Neural crest cell (in vitro differentiated cells): ENCODE measurements at regions not wholly inside any gene's neighbourhood (a gene's known extent, or its start where the extent isn't known, plus 50 kb on each side); places are given as distances from the start of the nearest gene placed in this dataset.

Experiments used
- DNase-seq: peaks from one replicate; pipeline ENCODE4 v3.0.0; 2021; ENCODE audit warnings: low read depth, mixed read lengths, low spot score
- H3K27ac Mint-ChIP-seq: one replicate; pipeline ENCODE4 v1.8.0; 2021; ENCODE audit warnings: mild to moderate bottlenecking, mixed read lengths; ENCODE audit not compliant: unreplicated experiment
- H3K27me3 Mint-ChIP-seq: 2 replicates; pipeline ENCODE4 v1.8.0; 2021; ENCODE audit warnings: low read depth, mild to moderate bottlenecking, mixed read lengths
- H3K36me3 Mint-ChIP-seq: 2 replicates; pipeline ENCODE4 v1.8.0; 2021; ENCODE audit warnings: low read depth, mild to moderate bottlenecking, mixed read lengths
- H3K4me1 Mint-ChIP-seq: 2 replicates; pipeline ENCODE4 v1.8.0; 2021; ENCODE audit warnings: mixed read lengths
- H3K4me3 Mint-ChIP-seq: one replicate; pipeline ENCODE4 v1.8.0; 2021; ENCODE audit warnings: mild to moderate bottlenecking, mixed read lengths
- H3K9me3 Mint-ChIP-seq: 2 replicates; pipeline ENCODE4 v1.8.0; 2021; ENCODE audit warnings: mixed read lengths
- CTCF ChIP-seq: fragments of 200-600 bp; sonication (generic); conservative IDR thresholded peaks from 2 replicates; pipeline ENCODE4 v1.5.0; 2021; ENCODE audit warnings: antibody characterized with exemption, mild to moderate bottlenecking

GRCh38 chr13:73388586-73388985, 329.8 kb downstream of the KLF5 start:
- DNase-seq = no peak
- Mint-ChIP-seq H3K4me1 (no peaks in the 10 kb centered on the region), H3K36me3 (no peaks in the 10 kb centered on the region), H3K9me3 (peaks cover 10% of the 10 kb centered on the region), H3K4me3 (no peak overlapping the region), H3K27ac (no peak overlapping the region), H3K27me3 (no peaks in the 10 kb centered on the region)
- no peak for TF ChIP-seq CTCF

GRCh38 chr13:73387318-73387717, 328.5 kb downstream of the KLF5 start:
- H3K27ac Mint-ChIP-seq = no peak overlapping the region
- H3K36me3 Mint-ChIP-seq = no peaks in the 10 kb centered on the region
- H3K27me3 Mint-ChIP-seq = no peaks in the 10 kb centered on the region
- TF ChIP-seq CTCF = no peak
- peaks cover 10% of the 10 kb centered on the region for H3K9me3 Mint-ChIP-seq
- no peaks in the 10 kb centered on the region for H3K4me1 Mint-ChIP-seq
- H3K4me3 Mint-ChIP-seq = no peak overlapping the region
- no peak for DNase-seq

GRCh38 chr13:73385848-73386247, 327.0 kb downstream of the KLF5 start:
- no peak for DNase-seq
- Mint-ChIP-seq H3K27me3 (peaks cover 3% of the 10 kb centered on the region), H3K4me1 (no peaks in the 10 kb centered on the region), H3K9me3 (peaks cover 6% of the 10 kb centered on the region), H3K36me3 (no peaks in the 10 kb centered on the region), H3K27ac (no peak overlapping the region), H3K4me3 (no peak overlapping the region)
- TF ChIP-seq CTCF = no peak

- no peak for TF ChIP-seq CTCF
- no peak overlapping the region for H3K27ac Mint-ChIP-seq
- H3K9me3 Mint-ChIP-seq = peaks cover 4% of the 10 kb centered on the region
- H3K4me3 Mint-ChIP-seq = no peak overlapping the region
- no peaks in the 10 kb centered on the region for H3K27me3 Mint-ChIP-seq
- H3K4me1 Mint-ChIP-seq = no peaks in the 10 kb centered on the region
- no peak for DNase-seq
- peaks cover 3% of the 10 kb centered on the region for H3K36me3 Mint-ChIP-seq
Measured at GRCh38 chr13:73372666-73373627, 314.1 kb downstream of the KLF5 start.

- H3K27ac Mint-ChIP-seq = no peak overlapping the region
- no peak overlapping the region for H3K4me3 Mint-ChIP-seq
- no peak for DNase-seq
- H3K27me3 Mint-ChIP-seq = peaks cover 1% of the 10 kb centered on the region
- TF ChIP-seq CTCF = no peak
- no peaks in the 10 kb centered on the region for H3K9me3 Mint-ChIP-seq
- no peaks in the 10 kb centered on the region for H3K36me3 Mint-ChIP-seq
- H3K4me1 Mint-ChIP-seq = no peaks in the 10 kb centered on the region
Measured at GRCh38 chr13:73370066-73370465, 311.3 kb downstream of the KLF5 start.
